GM21381 (cell line): ENCODE measurements at regions not wholly inside any gene's neighbourhood (a gene's known extent, or its start where the extent isn't known, plus 50 kb on each side); places are given as distances from the start of the nearest gene placed in this dataset.

Source experiments
- ATAC-seq: cut with Tn5 transposase; IDR thresholded peaks from one replicate; pipeline ENCODE4 v1.9.1; 2021; ENCODE audit warnings: mild to moderate bottlenecking, moderate library complexity; ENCODE audit not compliant: unreplicated experiment

- no peak for ATAC-seq
Observed at GRCh38 chr12:20174528-20175175, 193.7 kb upstream of the PDE3A start.

GRCh38 chr12:20175704-20176388, 192.5 kb upstream of the PDE3A start:
- no peak for ATAC-seq

GRCh38 chr12:20181416-20182180, 186.7 kb upstream of the PDE3A start:
- ATAC-seq: no peak

- no peak for ATAC-seq
Observed at GRCh38 chr12:20183563-20183962, 184.8 kb upstream of the PDE3A start.

- ATAC-seq: no peak
Observed at GRCh38 chr12:20184514-20184913, 183.8 kb upstream of the PDE3A start.

- no peak for ATAC-seq
Observed at GRCh38 chr12:20187456-20187855, 180.9 kb upstream of the PDE3A start.

GRCh38 chr12:20188930-20189653, 179.2 kb upstream of the PDE3A start:
- no peak for ATAC-seq

- ATAC-seq: no peak
Observed at GRCh38 chr12:20189767-20190166, 178.6 kb upstream of the PDE3A start.

- no peak for ATAC-seq
Observed at GRCh38 chr12:20194171-20194570, 174.2 kb upstream of the PDE3A start.

- no peak for ATAC-seq
Observed at GRCh38 chr12:20196767-20197166, 171.6 kb upstream of the PDE3A start.

- no peak for ATAC-seq
Observed at GRCh38 chr12:20197411-20197810, 170.9 kb upstream of the PDE3A start.

GRCh38 chr12:20199780-20200179, 168.6 kb upstream of the PDE3A start:
- ATAC-seq: no peak

GRCh38 chr12:20201733-20202132, 166.6 kb upstream of the PDE3A start:
- no peak for ATAC-seq

- ATAC-seq: no peak
Observed at GRCh38 chr12:20205854-20206253, 162.5 kb upstream of the PDE3A start.

- no peak for ATAC-seq
Observed at GRCh38 chr12:20206410-20206809, 161.9 kb upstream of the PDE3A start.

GRCh38 chr12:20210621-20211215, 157.6 kb upstream of the PDE3A start:
- no peak for ATAC-seq

GRCh38 chr12:20211541-20211940, 156.8 kb upstream of the PDE3A start:
- ATAC-seq: no peak

GRCh38 chr12:20211981-20212421, 156.3 kb upstream of the PDE3A start:
- no peak for ATAC-seq

GRCh38 chr12:20212658-20213555, 155.4 kb upstream of the PDE3A start:
- no peak for ATAC-seq
